HEK293 (cell line): ENCODE measurements at regions not wholly inside any gene's neighbourhood (a gene's known extent, or its start where the extent isn't known, plus 50 kb on each side); places are given as distances from the start of the nearest gene placed in this dataset.

Source experiments
- GLI2 ChIP-seq: fragments of 450-650 bp; formaldehyde crosslinking; IDR thresholded peaks from 2 replicates; pipeline ENCODE4; 2017; ENCODE audit warnings: missing biosample characterization, missing genetic modification characterization, low read depth, borderline replicate concordance
- TF ChIP-seq, protein P1 (sequence below): fragments of 450-650 bp; formaldehyde crosslinking; IDR thresholded peaks from 2 replicates; pipeline ENCODE4 v1.5.1; 2016; ENCODE audit warnings: missing biosample characterization, missing genetic modification characterization

- no peak for TF ChIP-seq GLI2
- TF ChIP-seq, protein P1, sequence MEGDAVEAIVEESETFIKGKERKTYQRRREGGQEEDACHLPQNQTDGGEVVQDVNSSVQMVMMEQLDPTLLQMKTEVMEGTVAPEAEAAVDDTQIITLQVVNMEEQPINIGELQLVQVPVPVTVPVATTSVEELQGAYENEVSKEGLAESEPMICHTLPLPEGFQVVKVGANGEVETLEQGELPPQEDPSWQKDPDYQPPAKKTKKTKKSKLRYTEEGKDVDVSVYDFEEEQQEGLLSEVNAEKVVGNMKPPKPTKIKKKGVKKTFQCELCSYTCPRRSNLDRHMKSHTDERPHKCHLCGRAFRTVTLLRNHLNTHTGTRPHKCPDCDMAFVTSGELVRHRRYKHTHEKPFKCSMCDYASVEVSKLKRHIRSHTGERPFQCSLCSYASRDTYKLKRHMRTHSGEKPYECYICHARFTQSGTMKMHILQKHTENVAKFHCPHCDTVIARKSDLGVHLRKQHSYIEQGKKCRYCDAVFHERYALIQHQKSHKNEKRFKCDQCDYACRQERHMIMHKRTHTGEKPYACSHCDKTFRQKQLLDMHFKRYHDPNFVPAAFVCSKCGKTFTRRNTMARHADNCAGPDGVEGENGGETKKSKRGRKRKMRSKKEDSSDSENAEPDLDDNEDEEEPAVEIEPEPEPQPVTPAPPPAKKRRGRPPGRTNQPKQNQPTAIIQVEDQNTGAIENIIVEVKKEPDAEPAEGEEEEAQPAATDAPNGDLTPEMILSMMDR (tag by site-specific recombination) = no peak
Measured at GRCh38 chr2:60000686-60001085, 552.8 kb downstream of the BCL11A start.
